ENCODE measurements at regions not wholly inside any gene's neighbourhood (a gene's known extent, or its start where the extent isn't known, plus 50 kb on each side); places are given as distances from the start of the nearest gene placed in this dataset.

GRCh38 chr1:29457496-29458368, 221.4 kb downstream of the PTPRU start:
- ATAC-seq: no peak

GRCh38 chr1:29456685-29457435, 220.5 kb downstream of the PTPRU start:
- no peak for ATAC-seq

- ATAC-seq: no peak
These were observed 219.5 kb downstream of the PTPRU start for GRCh38 chr1:29455781-29456180.

GRCh38 chr1:29454616-29455380, 218.5 kb downstream of the PTPRU start:
- ATAC-seq: no peak

- ATAC-seq: no peak
These were observed 217.3 kb downstream of the PTPRU start for GRCh38 chr1:29453502-29454240.

- no peak for ATAC-seq
These were observed 216.3 kb downstream of the PTPRU start for GRCh38 chr1:29452463-29453230.

- ATAC-seq: no peak
These were observed 215.1 kb downstream of the PTPRU start for GRCh38 chr1:29451368-29451892.

GRCh38 chr1:29450591-29450990, 214.3 kb downstream of the PTPRU start:
- ATAC-seq: no peak

- no peak for ATAC-seq
These were observed 212.3 kb downstream of the PTPRU start for GRCh38 chr1:29448456-29449235.

GRCh38 chr1:29447368-29447767, 211.0 kb downstream of the PTPRU start:
- no peak for ATAC-seq

GRCh38 chr1:29444782-29445729, 208.7 kb downstream of the PTPRU start:
- ATAC-seq: no peak

GRCh38 chr1:29444081-29444715, 207.9 kb downstream of the PTPRU start:
- ATAC-seq: no peak

- no peak for ATAC-seq
These were observed 205.8 kb downstream of the PTPRU start for GRCh38 chr1:29441916-29442668.

GRCh38 chr1:29439615-29440014, 203.3 kb downstream of the PTPRU start:
- ATAC-seq: no peak

- no peak for ATAC-seq
These were observed 202.7 kb downstream of the PTPRU start for GRCh38 chr1:29438991-29439390.

- no peak for ATAC-seq
These were observed 201.6 kb downstream of the PTPRU start for GRCh38 chr1:29437946-29438345.

GRCh38 chr1:29436181-29436785, 200.0 kb downstream of the PTPRU start:
- ATAC-seq: no peak

- no peak for ATAC-seq
These were observed 197.5 kb downstream of the PTPRU start for GRCh38 chr1:29433830-29434229.

All from activated CD4-positive, CD25-positive, alpha-beta regulatory T cell treated with anti-CD3 and anti-CD28 coated beads, Interleukin-2, amount 50 U/mL, for 24 hours (primary cell).